ENCODE measurements at regions not wholly inside any gene's neighbourhood (a gene's known extent, or its start where the extent isn't known, plus 50 kb on each side); places are given as distances from the start of the nearest gene placed in this dataset.

DNA sequence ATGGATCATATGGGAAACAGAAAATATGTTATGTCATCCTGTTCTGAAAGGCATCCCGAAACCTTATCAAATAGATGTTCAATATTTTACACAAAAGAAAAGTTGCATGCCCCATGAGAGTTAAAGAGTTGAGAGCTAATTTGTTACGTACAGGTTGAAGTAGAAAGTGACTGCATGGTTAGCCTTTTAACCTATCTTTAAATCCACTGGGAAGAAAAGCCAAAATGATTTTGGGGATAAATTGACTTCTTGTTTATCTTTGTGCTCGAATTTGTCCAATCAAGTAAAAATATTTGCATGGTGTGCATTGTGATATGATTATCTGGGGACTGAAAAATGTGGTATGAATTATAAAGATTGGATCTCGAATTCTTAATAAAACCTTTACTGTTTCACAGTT, 230.1 kb downstream of the POSTN start:
- TF ChIP-seq, protein P1, sequence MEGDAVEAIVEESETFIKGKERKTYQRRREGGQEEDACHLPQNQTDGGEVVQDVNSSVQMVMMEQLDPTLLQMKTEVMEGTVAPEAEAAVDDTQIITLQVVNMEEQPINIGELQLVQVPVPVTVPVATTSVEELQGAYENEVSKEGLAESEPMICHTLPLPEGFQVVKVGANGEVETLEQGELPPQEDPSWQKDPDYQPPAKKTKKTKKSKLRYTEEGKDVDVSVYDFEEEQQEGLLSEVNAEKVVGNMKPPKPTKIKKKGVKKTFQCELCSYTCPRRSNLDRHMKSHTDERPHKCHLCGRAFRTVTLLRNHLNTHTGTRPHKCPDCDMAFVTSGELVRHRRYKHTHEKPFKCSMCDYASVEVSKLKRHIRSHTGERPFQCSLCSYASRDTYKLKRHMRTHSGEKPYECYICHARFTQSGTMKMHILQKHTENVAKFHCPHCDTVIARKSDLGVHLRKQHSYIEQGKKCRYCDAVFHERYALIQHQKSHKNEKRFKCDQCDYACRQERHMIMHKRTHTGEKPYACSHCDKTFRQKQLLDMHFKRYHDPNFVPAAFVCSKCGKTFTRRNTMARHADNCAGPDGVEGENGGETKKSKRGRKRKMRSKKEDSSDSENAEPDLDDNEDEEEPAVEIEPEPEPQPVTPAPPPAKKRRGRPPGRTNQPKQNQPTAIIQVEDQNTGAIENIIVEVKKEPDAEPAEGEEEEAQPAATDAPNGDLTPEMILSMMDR (IDR thresholded peaks at IDR 0.05; ENCODE audit: low read depth, low read length) = no peak
- TF ChIP-seq POLR2A (IDR thresholded peaks at IDR 0.05; ENCODE audit: extremely low read depth, insufficient read length) = no peak
- no peak for TF ChIP-seq MYC (IDR thresholded peaks at IDR 0.05; ENCODE audit: low read depth, low read length)
- TF ChIP-seq, protein P2, sequence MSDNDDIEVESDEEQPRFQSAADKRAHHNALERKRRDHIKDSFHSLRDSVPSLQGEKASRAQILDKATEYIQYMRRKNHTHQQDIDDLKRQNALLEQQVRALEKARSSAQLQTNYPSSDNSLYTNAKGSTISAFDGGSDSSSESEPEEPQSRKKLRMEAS (IDR thresholded peaks at IDR 0.05; ENCODE audit: low read depth, low read length) = no peak

Measured in NB4 (cell line).